Fibroblast of lung (primary cell): ENCODE measurements at regions not wholly inside any gene's neighbourhood (a gene's known extent, or its start where the extent isn't known, plus 50 kb on each side); places are given as distances from the start of the nearest gene placed in this dataset.

Source experiments
- DNase-seq, 2 donors: peaks; one replicate each; pipeline versions ENCODE4 v3.0.0 to v3.0.0-alpha.2; 2010; ENCODE audit warnings: low read depth in 2 of 2
- H2AFZ ChIP-seq: 2 replicates; pipeline ENCODE4 v1.5.1; 2012; ENCODE audit warnings: low read length, control low read depth, inconsistent platforms
- H3K27ac ChIP-seq: 2 replicates; pipeline ENCODE4 v1.5.1; 2011; ENCODE audit warnings: low read length, control low read depth; ENCODE audit not compliant: insufficient read depth
- H3K27me3 ChIP-seq: 2 replicates; pipeline ENCODE4 v1.5.1; 2011; ENCODE audit warnings: mild to moderate bottlenecking, low read length; ENCODE audit not compliant: control insufficient read depth, insufficient read depth
- H3K36me3 ChIP-seq: 2 replicates; pipeline ENCODE4 v1.5.1; 2011; ENCODE audit warnings: low read length; ENCODE audit not compliant: control insufficient read depth, insufficient read depth
- H3K4me1 ChIP-seq: 2 replicates; pipeline ENCODE4 v1.5.1; 2011; ENCODE audit warnings: low read length; ENCODE audit not compliant: control insufficient read depth, insufficient read depth; ENCODE audit errors: extremely low read depth
- H3K4me2 ChIP-seq: 2 replicates; pipeline ENCODE4 v1.5.1; 2011; ENCODE audit warnings: low read length, control low read depth; ENCODE audit not compliant: insufficient read depth; ENCODE audit errors: extremely low read depth
- H3K4me3 ChIP-seq, 4 experiments: fragments of 200-600 bp in 1 of 4; sonication (generic) in 1 of 4; replicated peaks in 1 of 4; 2 replicates each; pipeline ENCODE4 v1.5.1; 2011 to 2016; ENCODE audit warnings: low read length in 4 of 4, low read depth in 3 of 4, mild to moderate bottlenecking in 3 of 4, control low read depth in 2 of 4, inconsistent platforms in 1 of 4, mixed read lengths in 1 of 4; ENCODE audit not compliant: insufficient read depth in 1 of 4; ENCODE audit errors: control extremely low read depth in 1 of 4
- H3K79me2 ChIP-seq: 2 replicates; pipeline ENCODE4 v1.5.1; 2012; ENCODE audit warnings: mild to moderate bottlenecking, low read length, inconsistent platforms; ENCODE audit not compliant: control insufficient read depth, insufficient read depth
- H3K9ac ChIP-seq: 2 replicates; pipeline ENCODE4 v1.5.1; 2011; ENCODE audit warnings: mild to moderate bottlenecking, low read length, control low read depth; ENCODE audit not compliant: insufficient read depth
- H3K9me3 ChIP-seq: 2 replicates; pipeline ENCODE4 v1.5.1; 2012; ENCODE audit warnings: low read depth, low read length; ENCODE audit not compliant: control insufficient read depth, insufficient read depth
- H4K20me1 ChIP-seq: 2 replicates; pipeline ENCODE4 v1.5.1; 2011; ENCODE audit warnings: low read length; ENCODE audit not compliant: control insufficient read depth, insufficient read depth; ENCODE audit errors: extremely low read depth
- CTCF ChIP-seq, 2 donors: IDR thresholded peaks in 1 of 2; conservative IDR thresholded peaks in 1 of 2; 1 replicate in 1 of 2; 2 replicates in 1 of 2; pipeline ENCODE4 v1.5.1; 2011 to 2012; ENCODE audit warnings: low read length in 2 of 2, control low read depth in 1 of 2, inconsistent platforms in 1 of 2, low read depth in 1 of 2, mild to moderate bottlenecking in 1 of 2
- EZH2 ChIP-seq: IDR thresholded peaks from 2 replicates; pipeline ENCODE4 v1.5.1; 2012; ENCODE audit warnings: low read length, control low read depth, mild to moderate bottlenecking; ENCODE audit errors: missing control alignments

GRCh38 chr11:19571906-19572305 is 140.7 kb upstream of the NAV2 start:
- Histone ChIP-seq H3K36me3 (no peaks in the 10 kb centered on the region), H3K4me1 (peaks cover 3% of the 10 kb centered on the region), H2AFZ (no peak overlapping the region), H4K20me1 (no peaks in the 10 kb centered on the region), H3K27me3 (no peaks in the 10 kb centered on the region), H3K9me3 (no peaks in the 10 kb centered on the region), H3K79me2 (no peaks in the 10 kb centered on the region), H3K9ac (no peak overlapping the region), H3K27ac (no peak overlapping the region), H3K4me3 (no peak overlapping the region), H3K4me2 (no peak overlapping the region)
- no peak for TF ChIP-seq CTCF (conservative IDR thresholded peaks at IDR 0.05 in 1 of 2, IDR thresholded peaks at IDR 0.05 in 1 of 2; ENCODE audit: low read depth in 1 of 2, low read length in 2 of 2)
- no peak for TF ChIP-seq EZH2
- DNase-seq, result no peak

GRCh38 chr11:19570889-19571288 is 141.7 kb upstream of the NAV2 start:
- TF ChIP-seq EZH2 (no peak), CTCF (conservative IDR thresholded peaks at IDR 0.05 in 1 of 2, IDR thresholded peaks at IDR 0.05 in 1 of 2; ENCODE audit: low read depth in 1 of 2, low read length in 2 of 2) (no peak)
- no peaks in the 10 kb centered on the region for H3K79me2 ChIP-seq
- no peak for DNase-seq

DNA sequence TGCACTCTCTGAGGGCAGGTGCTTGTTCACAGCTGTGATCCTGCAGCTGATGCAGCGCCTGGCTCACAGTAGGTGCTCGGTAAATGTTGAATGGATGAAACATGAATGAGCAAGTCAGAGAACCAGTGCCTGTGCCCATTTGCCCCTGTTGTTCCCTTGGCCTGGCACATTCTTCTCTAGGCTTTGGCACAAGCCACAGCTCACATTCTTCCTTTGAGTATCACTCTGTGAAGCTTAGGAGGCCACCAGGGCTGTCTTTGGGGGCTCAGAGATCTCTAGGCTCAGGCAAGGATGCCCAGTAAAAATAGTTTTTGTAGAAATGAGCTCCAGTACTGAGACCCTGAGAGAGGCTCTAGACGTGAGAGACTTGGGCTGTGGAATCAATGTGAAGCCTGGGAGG is 144.6 kb upstream of the NAV2 start:
- Histone ChIP-seq H2AFZ (no peak overlapping the region), H3K4me2 (no peak overlapping the region)
- DNase-seq, result no peak

More at GRCh38 chr11:19570889-19571288, 141.7 kb upstream of the NAV2 start:
- H3K36me3 ChIP-seq, result no peaks in the 10 kb centered on the region
- no peaks in the 10 kb centered on the region for H3K9me3 ChIP-seq
- H4K20me1 ChIP-seq, result no peaks in the 10 kb centered on the region
- no peak overlapping the region for H3K9ac ChIP-seq
- H3K4me3 ChIP-seq, result no peak overlapping the region
- no peaks in the 10 kb centered on the region for H3K27me3 ChIP-seq
- no peak overlapping the region for H3K4me2 ChIP-seq
- no peak overlapping the region for H3K27ac ChIP-seq
- no peaks in the 10 kb centered on the region for H3K4me1 ChIP-seq
- no peak overlapping the region for H2AFZ ChIP-seq

More for the DNA sequence above, 144.6 kb upstream of the NAV2 start:
- TF ChIP-seq CTCF (conservative IDR thresholded peaks at IDR 0.05 in 1 of 2, IDR thresholded peaks at IDR 0.05 in 1 of 2; ENCODE audit: low read depth in 1 of 2, low read length in 2 of 2) (no peak), EZH2 (no peak)
- H3K9ac ChIP-seq, result no peak overlapping the region
- H3K36me3 ChIP-seq, result no peaks in the 10 kb centered on the region
- H4K20me1 ChIP-seq, result no peaks in the 10 kb centered on the region
- no peak overlapping the region for H3K4me3 ChIP-seq
- H3K9me3 ChIP-seq, result no peaks in the 10 kb centered on the region
- H3K79me2 ChIP-seq, result no peaks in the 10 kb centered on the region
- no peak overlapping the region for H3K27ac ChIP-seq
- no peaks in the 10 kb centered on the region for H3K27me3 ChIP-seq
- peaks cover 4% of the 10 kb centered on the region for H3K4me1 ChIP-seq
